RWPE1 (cell line): ENCODE measurements at regions not wholly inside any gene's neighbourhood (a gene's known extent, or its start where the extent isn't known, plus 50 kb on each side); places are given as distances from the start of the nearest gene placed in this dataset.

Experiments used
- CTCF ChIA-PET: fragments of 350-600 bp; sonication (Branson Sonifier 250); formaldehyde crosslinking; extraction: SDS; loops from one replicate; lab custom pipeline; 2021; lab: Yijun Ruan, JAX
- POLR2A ChIA-PET: fragments of 400-600 bp; formaldehyde crosslinking; extraction: SDS; loops from one replicate; lab custom pipeline; 2020; ENCODE audit warnings: antibody characterized with exemption; ENCODE audit not compliant: low non-redundant PET; lab: Yijun Ruan, JAX
- DNase-seq: peaks from one replicate; pipeline ENCODE4 v3.0.0; 2012; ENCODE audit warnings: low spot score
- H3K27ac ChIP-seq: fragments of 450-650 bp; 2 replicates; pipeline ENCODE4 v1.5.1; 2017
- CTCF ChIP-seq: fragments of 450-650 bp; conservative IDR thresholded peaks from 2 replicates; pipeline ENCODE4 v1.5.1; 2017; ENCODE audit warnings: low read depth, mild to moderate bottlenecking

- no peak for TF ChIP-seq CTCF
- ChIA-PET CTCF (interaction anchor here (0.6 kb wide), 1 partner anchor 46 kb away, joined by 3 read pairs; no protein-coding TSS in a partner anchor), POLR2A (no interaction called here)
- DNase-seq: no peak
- H3K27ac ChIP-seq: no peak overlapping the region
Measured at GRCh38 chr1:87212431-87213134, 116.1 kb upstream of the LMO4 start.

- ChIA-PET CTCF (interaction anchor here (0.6 kb wide), 1 partner anchor 46 kb away, joined by 3 read pairs; no protein-coding TSS in a partner anchor), POLR2A (no interaction called here)
- H3K27ac ChIP-seq: no peak overlapping the region
- TF ChIP-seq CTCF: no peak
- no peak for DNase-seq
Measured at GRCh38 chr1:87213135-87213515, 115.6 kb upstream of the LMO4 start.

GRCh38 chr1:87215592-87215991, 113.1 kb upstream of the LMO4 start:
- H3K27ac ChIP-seq: no peak overlapping the region
- ChIA-PET POLR2A (no interaction called here), CTCF (interaction anchor here (0.7 kb wide), 1 partner anchor 463 kb away, joined by 4 read pairs; no protein-coding TSS in a partner anchor)
- TF ChIP-seq CTCF: no peak
- DNase-seq: no peak

GRCh38 chr1:87218618-87219017, 110.1 kb upstream of the LMO4 start:
- CTCF ChIA-PET: no interaction called here
- no peak overlapping the region for H3K27ac ChIP-seq
- DNase-seq: no peak
- no peak for TF ChIP-seq CTCF
- POLR2A ChIA-PET: no interaction called here

- TF ChIP-seq CTCF: no peak
- ChIA-PET CTCF (no interaction called here), POLR2A (no interaction called here)
- H3K27ac ChIP-seq: peak overlapping the region; percentile 67; the same call in 1 of the 2 replicates
- DNase-seq: no peak
Measured at GRCh38 chr1:87219141-87219540, 109.5 kb upstream of the LMO4 start.

- CTCF ChIA-PET: no interaction called here
- POLR2A ChIA-PET: no interaction called here
- no peak for DNase-seq
- TF ChIP-seq CTCF: no peak
- peak overlapping the region; percentile 67 for H3K27ac ChIP-seq
Measured at GRCh38 chr1:87219626-87220025, 109.1 kb upstream of the LMO4 start.
